Esophagus mucosa (tissue), 1 donor: ENCODE measurements at regions not wholly inside any gene's neighbourhood (a gene's known extent, or its start where the extent isn't known, plus 50 kb on each side); places are given as distances from the start of the nearest gene placed in this dataset.
"Not testable (repeated sequence)": the region's sequence is repeated elsewhere in the genome, so short reads cannot be mapped to it uniquely, and the experiment has no call there.

ENCODE experiments used
- ATAC-seq: fragments of 200-7000 bp; cut with Tn5 transposase; one replicate; pipeline ENCODE4 v1.9.1; 2020
- donor health status: DM: yes; HTN: yes; CAD: no.

- ATAC-seq = no peak
Observed at GRCh38 chr6:169144356-169144755, 109.3 kb downstream of the THBS2 start.

GRCh38 chr6:169142538-169142844 lies 111.2 kb downstream of the THBS2 start:
- ATAC-seq = no peak

GRCh38 chr6:169141671-169142537 lies 111.7 kb downstream of the THBS2 start:
- ATAC-seq = peak; percentile 20

DNA sequence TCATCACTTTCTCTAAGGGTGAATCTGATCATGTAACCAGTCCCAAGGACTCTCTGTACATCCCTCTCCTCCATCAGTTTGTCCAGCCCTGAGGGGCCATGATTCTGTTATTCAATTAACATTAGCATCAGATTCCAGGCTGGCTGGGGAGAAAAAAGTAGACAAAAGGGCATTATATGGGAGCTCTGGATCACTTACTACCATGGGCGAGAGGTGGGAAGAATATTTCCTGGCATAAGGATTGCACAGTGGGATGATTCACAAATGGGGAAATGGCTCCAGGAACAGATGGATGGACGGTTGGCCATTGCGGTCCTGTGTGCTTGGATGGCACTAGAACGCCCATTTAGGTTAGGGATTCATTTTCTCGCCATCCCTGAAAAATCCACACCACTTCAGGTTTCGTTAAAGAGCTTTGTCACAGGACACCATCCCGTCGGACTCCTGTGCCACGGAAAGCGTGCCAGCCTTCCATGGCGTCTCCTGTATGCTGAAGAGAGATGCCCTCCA lies 112.6 kb downstream of the THBS2 start:
- no peak for ATAC-seq

DNA sequence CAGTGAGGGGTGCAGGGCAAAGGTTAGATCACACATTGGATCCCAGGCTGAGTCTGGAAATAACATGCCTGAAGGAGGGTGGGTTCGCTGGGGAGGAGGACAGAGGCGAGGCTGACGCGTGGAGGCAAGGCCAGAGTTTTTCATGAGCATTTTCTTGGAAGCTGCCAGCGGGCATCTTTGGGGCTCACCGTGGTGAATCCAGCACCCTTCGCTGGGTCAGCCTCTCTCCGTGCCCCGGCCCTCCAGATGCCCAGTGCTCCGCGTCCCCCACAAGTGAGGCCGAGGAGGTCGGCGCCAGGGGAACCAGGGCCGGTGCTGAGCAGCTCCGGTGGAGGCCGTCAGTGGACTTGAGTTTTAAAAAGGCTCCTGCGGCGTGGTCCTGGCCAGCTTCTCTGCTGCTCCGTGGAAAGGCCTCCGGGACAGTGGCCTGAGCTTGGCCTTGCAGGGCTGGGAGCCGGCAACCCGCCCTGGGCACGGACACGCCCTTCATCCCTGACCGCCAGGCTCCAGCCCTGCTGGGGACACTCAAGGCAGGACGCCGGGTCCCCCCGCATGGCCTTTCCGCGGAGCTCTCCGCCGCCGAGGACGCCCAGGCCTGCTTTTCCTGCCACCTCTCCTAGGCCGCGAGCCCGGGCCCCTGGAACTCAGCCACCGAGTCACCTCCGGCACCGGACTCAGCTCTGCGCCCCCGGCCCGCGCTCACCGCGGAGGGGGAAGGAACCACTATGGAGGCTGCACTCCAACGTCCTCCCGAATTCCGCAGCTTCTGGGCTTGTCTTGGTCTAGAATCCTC lies 114.3 kb downstream of the THBS2 start:
- ATAC-seq = peak; percentile 37

- ATAC-seq = no peak
Observed at GRCh38 chr6:169132352-169132940, 121.2 kb downstream of the THBS2 start.

DNA sequence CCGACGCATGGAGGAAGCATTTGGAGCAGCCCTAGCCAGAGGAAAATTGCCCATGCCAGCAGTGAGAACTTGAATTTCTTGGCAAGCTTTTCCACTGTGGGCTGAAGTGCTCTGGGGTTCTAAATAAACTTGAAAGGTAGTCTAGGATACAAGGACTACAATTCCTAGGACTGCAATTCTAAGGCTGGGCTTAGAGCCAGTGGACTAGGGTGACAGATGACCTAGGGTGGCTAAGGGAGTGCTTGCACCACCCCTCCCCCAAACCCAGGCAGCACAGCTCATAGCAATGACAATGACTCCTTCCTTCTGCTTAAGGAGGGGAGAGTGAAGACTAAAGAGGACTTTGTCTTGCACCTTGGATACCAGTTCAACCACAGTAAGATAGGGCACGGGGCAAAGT lies 122.3 kb downstream of the THBS2 start:
- no peak for ATAC-seq

- ATAC-seq = no peak
Observed at GRCh38 chr6:169130113-169130512, 123.5 kb downstream of the THBS2 start.

GRCh38 chr6:169121013-169121412 lies 132.6 kb downstream of the THBS2 start:
- ATAC-seq = no peak

GRCh38 chr6:169119669-169120068 lies 134.0 kb downstream of the THBS2 start:
- no peak for ATAC-seq

DNA sequence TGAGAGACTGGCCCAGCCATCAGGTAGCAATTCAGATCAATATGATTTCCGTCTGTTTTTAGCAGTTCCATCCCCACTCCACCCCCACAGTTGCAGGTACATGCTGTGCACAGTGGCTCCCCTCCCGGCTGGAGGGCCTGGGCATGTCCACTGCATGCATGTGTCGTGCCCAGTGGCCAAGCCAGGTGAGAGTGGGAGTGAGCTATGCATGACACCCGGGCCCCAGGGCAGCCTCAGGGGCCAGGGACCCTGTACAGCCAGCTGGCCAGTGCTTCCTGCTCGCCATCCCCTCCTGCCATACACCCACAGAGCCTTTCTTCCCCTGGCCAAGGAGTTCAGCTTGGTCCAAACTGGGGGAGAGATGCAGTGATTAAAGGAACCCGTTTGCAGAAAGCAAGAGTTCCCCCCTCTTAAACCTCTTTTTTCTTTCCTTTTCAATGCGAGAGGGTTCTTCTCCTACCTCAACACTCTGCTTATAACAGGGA lies 135.3 kb downstream of the THBS2 start:
- ATAC-seq = no peak

DNA sequence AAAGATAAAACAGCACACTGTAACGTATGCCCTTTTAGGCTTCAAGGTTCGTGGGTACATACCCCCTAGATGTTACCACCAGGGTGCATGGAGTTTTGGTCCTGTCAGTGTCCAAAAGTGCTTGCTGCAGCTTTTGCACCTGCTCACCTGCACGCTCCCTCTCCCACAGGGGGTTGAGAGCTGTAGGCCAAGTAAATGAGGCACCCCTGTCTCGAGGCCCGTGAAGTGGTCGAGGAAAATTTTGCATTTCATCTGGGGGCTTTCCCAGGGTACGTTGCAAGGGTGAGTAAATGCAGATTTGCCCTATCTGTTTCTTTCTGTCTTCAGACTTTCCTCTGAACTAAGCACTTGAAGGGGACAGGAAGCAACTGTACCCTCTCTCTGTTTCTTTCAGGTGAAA lies 136.0 kb downstream of the THBS2 start:
- ATAC-seq = no peak

- no peak for ATAC-seq
Observed at GRCh38 chr6:169115632-169116031, 138.0 kb downstream of the THBS2 start.

- ATAC-seq = not testable (repeated sequence)
Observed at GRCh38 chr6:169114632-169115031, 139.0 kb downstream of the THBS2 start.

GRCh38 chr6:169112483-169113320 lies 140.9 kb downstream of the THBS2 start:
- ATAC-seq = no peak

GRCh38 chr6:169111203-169111602 lies 142.4 kb downstream of the THBS2 start:
- no peak for ATAC-seq

- ATAC-seq = no peak
Observed at GRCh38 chr6:169109411-169110220, 144.0 kb downstream of the THBS2 start.

- ATAC-seq = no peak
Observed at GRCh38 chr6:169108753-169109152, 144.9 kb downstream of the THBS2 start.

- ATAC-seq = no peak
Observed at GRCh38 chr6:169106176-169106575, 147.5 kb downstream of the THBS2 start.

DNA sequence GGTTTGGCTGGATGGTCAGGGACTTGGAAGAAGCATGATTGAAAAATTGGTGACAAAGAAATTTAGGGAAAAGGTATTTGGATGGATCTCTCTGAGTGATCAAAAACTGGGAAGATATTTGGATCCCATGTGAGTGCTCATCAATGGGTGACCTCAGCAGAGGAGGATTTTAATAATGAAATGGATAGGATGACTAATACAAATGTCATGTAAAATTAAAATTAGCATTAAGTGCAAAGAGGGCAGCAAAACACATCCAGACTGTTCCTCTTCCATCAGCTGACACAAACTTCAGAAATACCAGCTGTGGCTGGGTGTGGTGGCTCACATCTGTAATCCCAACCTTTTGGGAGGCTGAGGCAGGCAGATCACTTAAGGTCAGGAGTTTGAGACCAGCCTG lies 151.7 kb downstream of the THBS2 start:
- no peak for ATAC-seq

DNA sequence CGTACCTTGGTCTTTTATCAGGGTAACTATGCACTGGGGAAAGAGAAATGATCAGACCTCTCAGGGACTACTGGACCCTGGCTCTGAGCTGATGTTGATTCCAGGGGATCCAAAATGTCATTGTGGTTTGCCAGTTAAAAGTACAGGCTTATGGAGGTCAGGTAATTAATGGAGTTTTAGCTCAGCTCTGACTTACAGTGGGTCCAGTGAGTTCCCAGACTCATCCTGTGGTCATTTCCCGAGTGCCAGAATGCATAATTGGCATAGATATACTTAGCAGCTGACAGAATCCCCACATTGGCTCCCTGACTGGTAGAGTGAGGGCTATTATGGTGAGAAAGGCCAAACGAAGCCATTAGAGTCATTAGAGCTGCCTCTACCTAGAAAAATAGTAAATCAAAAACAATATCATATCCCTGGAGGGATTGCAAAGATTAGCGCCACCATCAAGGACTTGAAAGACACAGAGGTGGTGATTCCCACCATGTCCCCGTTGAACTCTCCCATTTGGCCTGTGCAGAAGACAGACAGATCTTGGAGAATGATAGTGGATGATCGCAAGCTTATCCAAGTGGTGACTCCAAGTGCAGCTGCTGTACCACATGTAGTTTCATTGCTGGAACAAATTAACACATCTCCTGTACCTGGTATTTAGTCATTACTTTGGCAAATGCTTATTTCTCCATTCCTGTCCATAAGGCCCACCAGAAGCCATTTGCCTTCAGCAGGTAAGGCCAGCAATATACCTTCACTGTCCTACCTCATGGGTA lies 152.4 kb downstream of the THBS2 start:
- ATAC-seq = no peak
